BJ (cell line): ENCODE measurements at regions not wholly inside any gene's neighbourhood (a gene's known extent, or its start where the extent isn't known, plus 50 kb on each side); places are given as distances from the start of the nearest gene placed in this dataset.

Source experiments
- CTCF ChIA-PET: fragments of 350-600 bp; formaldehyde crosslinking; extraction: SDS; loops from one replicate; lab custom pipeline; 2021; ENCODE audit warnings: antibody characterized with exemption, inconsistent platforms; lab: Yijun Ruan, JAX
- POLR2A ChIA-PET: fragments of 300-600 bp; sonication (Branson Sonifier 250); formaldehyde crosslinking; extraction: SDS; loops from one replicate; lab custom pipeline; 2021; ENCODE audit warnings: antibody characterized with exemption; lab: Charles Lee
- DNase-seq: peaks from one replicate; pipeline ENCODE4 v3.0.0-alpha.2; 2011; ENCODE audit warnings: low read depth
- H3K27me3 ChIP-seq: 2 replicates; pipeline ENCODE4 v1.6.0; 2011; ENCODE audit warnings: low read length; ENCODE audit not compliant: control insufficient read depth, insufficient read depth
- H3K36me3 ChIP-seq: 2 replicates; pipeline ENCODE4 v1.5.1; 2011; ENCODE audit warnings: low read length; ENCODE audit not compliant: control insufficient read depth, insufficient read depth
- H3K4me3 ChIP-seq: 2 replicates; pipeline ENCODE4 v1.5.1; 2011; ENCODE audit warnings: low read depth, mild to moderate bottlenecking, control low read depth, low read length
- TF ChIP-seq, protein P1 (sequence below): IDR thresholded peaks from 2 replicates; pipeline ENCODE4 v1.5.1; 2011; ENCODE audit warnings: low read depth, mild to moderate bottlenecking, control low read depth, inconsistent platforms, low read length, moderate library complexity; ENCODE audit not compliant: insufficient read depth

GRCh38 chr18:39843546-39843945 is 2111.5 kb upstream of the PIK3C3 start:
- CTCF ChIA-PET, result no interaction called here
- H3K4me3 ChIP-seq, result no peak overlapping the region
- no peaks in the 10 kb centered on the region for H3K36me3 ChIP-seq
- POLR2A ChIA-PET, result no interaction called here
- TF ChIP-seq, protein P1, sequence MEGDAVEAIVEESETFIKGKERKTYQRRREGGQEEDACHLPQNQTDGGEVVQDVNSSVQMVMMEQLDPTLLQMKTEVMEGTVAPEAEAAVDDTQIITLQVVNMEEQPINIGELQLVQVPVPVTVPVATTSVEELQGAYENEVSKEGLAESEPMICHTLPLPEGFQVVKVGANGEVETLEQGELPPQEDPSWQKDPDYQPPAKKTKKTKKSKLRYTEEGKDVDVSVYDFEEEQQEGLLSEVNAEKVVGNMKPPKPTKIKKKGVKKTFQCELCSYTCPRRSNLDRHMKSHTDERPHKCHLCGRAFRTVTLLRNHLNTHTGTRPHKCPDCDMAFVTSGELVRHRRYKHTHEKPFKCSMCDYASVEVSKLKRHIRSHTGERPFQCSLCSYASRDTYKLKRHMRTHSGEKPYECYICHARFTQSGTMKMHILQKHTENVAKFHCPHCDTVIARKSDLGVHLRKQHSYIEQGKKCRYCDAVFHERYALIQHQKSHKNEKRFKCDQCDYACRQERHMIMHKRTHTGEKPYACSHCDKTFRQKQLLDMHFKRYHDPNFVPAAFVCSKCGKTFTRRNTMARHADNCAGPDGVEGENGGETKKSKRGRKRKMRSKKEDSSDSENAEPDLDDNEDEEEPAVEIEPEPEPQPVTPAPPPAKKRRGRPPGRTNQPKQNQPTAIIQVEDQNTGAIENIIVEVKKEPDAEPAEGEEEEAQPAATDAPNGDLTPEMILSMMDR, result no peak
- no peaks in the 10 kb centered on the region; the same call in 1 of the 2 replicates for H3K27me3 ChIP-seq
- no peak for DNase-seq

DNA sequence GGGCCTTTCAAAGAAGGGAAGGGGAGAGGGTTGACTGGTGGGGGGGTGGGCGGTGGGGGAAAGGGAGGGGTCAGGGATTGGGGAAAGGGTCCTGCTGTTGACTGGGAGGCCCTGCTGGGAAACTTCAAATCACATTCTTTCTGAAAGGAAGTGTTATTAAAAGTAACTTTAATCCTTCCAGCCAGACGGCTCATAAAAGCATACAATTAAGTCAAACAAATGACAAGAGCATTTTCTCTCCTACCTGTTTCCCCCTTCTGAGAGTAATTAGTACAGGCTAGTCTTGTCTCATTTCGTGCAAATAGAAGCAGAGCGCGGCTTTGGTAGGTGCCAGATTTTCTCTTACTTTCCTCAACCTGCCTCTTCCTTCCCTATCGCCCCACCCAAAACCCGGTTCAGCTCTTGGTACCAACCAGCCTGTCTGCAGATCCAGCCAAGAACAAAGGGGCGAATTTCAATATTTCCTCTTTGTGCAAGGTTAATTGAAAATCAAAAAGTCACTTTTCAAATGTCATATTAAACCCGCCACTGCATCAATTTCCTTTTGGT is 2112.6 kb upstream of the PIK3C3 start:
- TF ChIP-seq, protein P1, result no peak
- Histone ChIP-seq H3K27me3 (no peaks in the 10 kb centered on the region; the same call in 1 of the 2 replicates), H3K4me3 (no peak overlapping the region), H3K36me3 (no peaks in the 10 kb centered on the region)
- CTCF ChIA-PET, result interaction anchor here (0.9 kb wide), 1 partner anchor 178 kb away, joined by 3 read pairs; no protein-coding TSS in a partner anchor
- POLR2A ChIA-PET, result no interaction called here
- DNase-seq, result no peak

DNA sequence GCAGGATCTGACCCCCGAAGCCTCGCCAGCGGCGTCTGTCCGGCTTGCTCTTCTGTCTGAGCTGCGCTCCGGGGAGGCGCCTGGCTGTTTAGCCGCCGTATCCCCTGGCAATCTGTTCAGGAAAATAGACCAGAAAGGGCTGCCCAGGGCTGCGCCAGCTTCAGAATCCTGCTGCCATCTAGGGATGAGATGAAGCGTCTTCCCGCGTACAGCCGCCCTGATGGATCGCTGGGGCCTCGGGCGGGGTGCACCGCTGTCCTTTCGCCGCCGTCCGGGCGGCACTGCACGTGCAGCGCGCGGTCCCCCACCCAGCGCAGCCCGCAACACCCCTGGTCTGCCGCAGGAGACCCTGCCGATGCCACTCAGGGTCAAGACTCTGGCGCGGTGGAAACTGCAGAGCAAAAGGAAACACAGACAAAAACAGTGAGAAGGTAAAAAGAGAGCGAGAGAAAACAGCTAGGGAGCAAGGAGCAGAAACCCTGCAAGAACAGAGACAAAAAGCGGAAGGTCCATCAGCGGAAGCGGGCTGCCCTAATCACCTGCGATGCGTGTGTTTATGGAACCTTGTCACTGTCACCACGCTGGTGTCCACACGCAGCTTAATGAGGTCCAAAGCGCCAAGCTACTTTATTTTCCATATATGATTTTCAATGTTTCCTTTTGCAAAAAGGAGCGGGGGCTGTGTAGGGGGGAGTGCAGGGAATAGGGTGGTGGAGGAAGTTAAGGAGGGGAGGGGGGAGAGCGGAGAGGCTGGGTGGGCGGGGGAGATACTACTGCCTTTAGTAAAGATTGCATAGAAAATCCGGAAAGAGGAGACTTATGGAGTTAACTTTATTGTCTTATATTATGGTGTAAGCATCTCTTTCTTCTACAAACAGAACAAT is 2113.3 kb upstream of the PIK3C3 start:
- Histone ChIP-seq H3K4me3 (peak overlapping the region; percentile 40), H3K27me3 (no peaks in the 10 kb centered on the region; the same call in 1 of the 2 replicates), H3K36me3 (no peaks in the 10 kb centered on the region)
- TF ChIP-seq, protein P1, result peak; percentile 70
- DNase-seq, result no peak
- CTCF ChIA-PET, result interaction anchor here (0.8 to 1.7 kb wide), 8 partner anchors 9 to 475 kb away, joined by 3 to 5 read pairs (median 3); no protein-coding TSS in a partner anchor
- POLR2A ChIA-PET, result interaction anchor here (0.6 kb wide), 1 partner anchor 215 kb away, joined by 3 read pairs; no protein-coding TSS in a partner anchor

GRCh38 chr18:39840856-39841481 is 2114.1 kb upstream of the PIK3C3 start:
- CTCF ChIA-PET, result interaction anchor here (0.8 to 1.7 kb wide), 7 partner anchors 10 to 474 kb away, joined by 3 to 5 read pairs (median 3); no protein-coding TSS in a partner anchor
- H3K36me3 ChIP-seq, result no peaks in the 10 kb centered on the region
- H3K27me3 ChIP-seq, result no peaks in the 10 kb centered on the region; the same call in 1 of the 2 replicates
- POLR2A ChIA-PET, result interaction anchor here (0.6 kb wide), 1 partner anchor 216 kb away, joined by 3 read pairs; no protein-coding TSS in a partner anchor
- TF ChIP-seq, protein P1, result no peak
- DNase-seq, result no peak
- H3K4me3 ChIP-seq, result peak overlapping the region; percentile 40; the same call in 1 of the 2 replicates
